Fibroblast of mammary gland (primary cell): ENCODE measurements at regions not wholly inside any gene's neighbourhood (a gene's known extent, or its start where the extent isn't known, plus 50 kb on each side); places are given as distances from the start of the nearest gene placed in this dataset.

Experiments used
- DNase-seq: peaks from one replicate; pipeline ENCODE4 v3.0.0-alpha.2; 2010; ENCODE audit warnings: low read depth
- H3K4me3 ChIP-seq: 2 replicates; pipeline ENCODE4 v1.5.1; 2011; ENCODE audit warnings: low read depth, mild to moderate bottlenecking, low read length, moderate library complexity; ENCODE audit not compliant: control insufficient read depth
- CTCF ChIP-seq: conservative IDR thresholded peaks from 2 replicates; pipeline ENCODE4 v1.5.1; 2011; ENCODE audit warnings: low read depth, low read length, inconsistent platforms; ENCODE audit not compliant: control insufficient read depth, insufficient read depth

DNA sequence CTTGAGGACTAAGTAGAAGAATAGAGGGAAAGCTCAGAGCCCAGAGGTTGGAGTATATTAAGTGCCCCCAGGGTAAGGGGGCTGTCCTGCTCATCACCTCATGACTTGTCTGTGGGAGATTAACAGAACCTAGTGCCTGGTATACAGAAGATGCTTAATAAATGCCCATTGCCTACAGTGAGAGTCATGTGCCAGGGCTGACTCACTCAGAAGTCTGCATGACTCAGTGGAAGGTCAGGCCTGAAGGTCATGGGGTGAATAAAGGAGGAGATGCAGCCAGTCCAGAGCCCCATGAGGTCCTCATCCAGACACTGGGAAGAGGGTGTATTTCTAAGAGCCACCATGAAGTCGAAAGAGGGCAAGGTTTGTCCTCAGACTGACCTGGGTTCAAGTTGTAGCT lies 62.5 kb upstream of the TLE3 start:
- DNase-seq, result peak; percentile 66
- TF ChIP-seq CTCF, result no peak
- H3K4me3 ChIP-seq, result no peak overlapping the region

DNA sequence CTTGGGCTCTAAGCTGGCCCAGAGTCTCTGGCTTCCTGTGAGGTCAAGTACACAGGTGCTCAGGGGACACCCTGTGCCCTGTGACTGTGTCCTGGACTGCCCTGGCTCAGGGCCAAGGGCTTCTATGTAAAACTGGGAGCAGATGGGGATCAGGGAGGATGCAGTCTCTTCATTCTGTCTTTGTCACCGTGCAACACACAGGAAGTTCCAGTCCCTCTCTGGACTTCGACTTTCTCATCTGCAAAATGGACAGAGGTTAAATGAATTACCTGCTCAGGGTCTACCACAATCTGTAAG lies 61.9 kb upstream of the TLE3 start:
- no peak for TF ChIP-seq CTCF
- no peak overlapping the region for H3K4me3 ChIP-seq
- no peak for DNase-seq

DNA sequence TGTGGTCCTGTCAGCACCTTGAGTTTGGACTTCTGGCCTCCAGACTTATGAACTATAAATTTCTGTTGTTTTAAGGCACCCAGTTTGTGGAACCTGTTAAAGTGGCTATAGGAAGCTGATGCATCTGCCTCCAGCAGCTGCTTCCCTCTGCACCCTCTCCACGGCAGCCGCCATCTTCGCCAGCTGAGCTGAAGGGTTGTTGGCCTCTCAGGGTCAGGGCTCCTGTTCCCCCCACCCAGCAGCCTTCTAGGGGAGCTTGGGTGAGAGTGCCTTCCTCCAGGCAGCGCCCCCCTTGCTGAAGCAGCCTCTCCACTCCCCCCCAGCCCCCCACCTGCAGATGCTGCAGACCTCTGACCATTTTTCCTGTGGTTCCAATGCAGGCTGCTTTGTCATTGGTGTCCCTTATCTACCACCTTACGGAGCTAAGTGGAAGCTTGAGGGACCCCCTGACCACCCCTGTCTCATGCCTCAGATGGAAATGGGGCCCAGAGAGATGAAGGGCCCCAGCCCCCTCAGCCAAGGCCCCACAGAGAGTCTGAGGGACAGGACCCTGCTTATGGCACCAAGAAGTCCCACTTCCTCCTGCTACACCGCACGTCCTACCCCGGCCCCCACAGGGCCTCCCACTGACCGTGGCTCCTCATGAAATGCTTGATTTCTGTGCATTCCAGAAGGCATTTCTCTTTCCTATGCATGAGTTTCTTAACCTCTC lies 61.4 kb upstream of the TLE3 start:
- TF ChIP-seq CTCF, result no peak
- no peak for DNase-seq
- H3K4me3 ChIP-seq, result no peak overlapping the region

DNA sequence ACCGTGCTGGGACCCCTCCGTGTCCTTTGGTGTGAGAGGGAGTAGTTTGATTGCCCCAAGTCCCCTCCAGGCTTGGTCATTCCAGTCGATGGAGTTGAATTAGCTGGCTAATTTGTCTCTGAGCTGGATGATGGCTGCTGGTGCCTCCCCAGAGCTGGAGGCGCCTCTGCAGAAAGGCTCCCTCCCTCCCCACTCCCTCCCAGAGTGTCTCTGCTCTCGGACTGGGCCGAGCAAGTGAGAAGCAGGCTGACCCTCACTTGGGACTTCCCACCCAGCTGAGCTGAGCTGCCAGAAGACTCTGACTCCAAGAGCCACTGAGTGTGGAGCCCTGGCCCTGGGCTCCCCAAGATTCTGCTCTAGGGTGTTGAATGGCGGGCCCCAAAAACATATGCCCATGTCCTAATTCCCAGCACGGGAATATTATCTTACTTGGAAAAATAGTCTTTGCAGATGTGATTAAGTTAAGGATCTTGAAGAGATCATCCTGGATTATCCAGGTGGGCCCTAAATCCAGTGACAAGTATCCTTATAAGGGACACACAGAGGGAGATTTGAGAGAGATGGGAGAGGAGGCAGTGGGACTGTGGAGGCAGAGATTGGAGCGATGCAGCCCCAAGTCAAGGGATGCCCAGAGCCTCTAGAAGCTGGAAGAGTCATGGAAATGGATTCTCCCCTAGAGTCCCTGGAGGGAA lies 60.7 kb upstream of the TLE3 start:
- no peak for DNase-seq
- TF ChIP-seq CTCF, result no peak
- no peak overlapping the region for H3K4me3 ChIP-seq

- H3K4me3 ChIP-seq, result no peak overlapping the region
- peak; percentile 85 for DNase-seq
- TF ChIP-seq CTCF, result no peak
Observed at GRCh38 chr15:70156671-70157271, 59.1 kb upstream of the TLE3 start.

DNA sequence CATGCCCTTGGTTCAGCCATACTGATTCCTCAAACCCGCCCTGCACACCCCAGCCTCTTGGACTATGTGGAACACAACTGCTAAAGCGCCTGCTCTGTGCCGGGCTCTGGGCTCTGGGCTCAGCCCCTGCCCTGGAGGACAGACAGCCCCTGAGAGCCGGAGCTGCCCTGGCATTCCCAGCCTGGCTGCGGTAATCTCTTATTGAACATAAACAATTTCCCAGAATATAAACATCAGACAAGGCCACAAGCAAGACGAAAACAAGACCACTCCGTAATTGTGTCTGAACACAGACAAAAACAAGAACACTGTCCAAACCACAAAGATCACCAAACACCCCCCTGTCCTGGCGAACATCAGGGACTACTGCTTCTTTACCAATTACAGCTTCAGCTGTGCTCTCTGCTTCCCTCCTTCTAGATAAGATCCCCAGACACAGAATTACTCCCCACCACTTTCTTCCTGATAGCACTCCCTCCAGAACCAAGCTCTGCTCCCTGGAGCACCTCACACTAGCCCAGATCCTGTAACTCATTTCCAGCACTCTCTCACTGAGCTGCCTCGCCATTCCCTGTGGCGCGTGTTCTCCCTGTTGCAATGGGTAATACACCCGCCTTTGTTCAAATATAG lies 57.1 kb upstream of the TLE3 start:
- H3K4me3 ChIP-seq, result no peak overlapping the region
- TF ChIP-seq CTCF, result no peak
- DNase-seq, result no peak
